ENCODE measurements at regions not wholly inside any gene's neighbourhood (a gene's known extent, or its start where the extent isn't known, plus 50 kb on each side); places are given as distances from the start of the nearest gene placed in this dataset.

DNA sequence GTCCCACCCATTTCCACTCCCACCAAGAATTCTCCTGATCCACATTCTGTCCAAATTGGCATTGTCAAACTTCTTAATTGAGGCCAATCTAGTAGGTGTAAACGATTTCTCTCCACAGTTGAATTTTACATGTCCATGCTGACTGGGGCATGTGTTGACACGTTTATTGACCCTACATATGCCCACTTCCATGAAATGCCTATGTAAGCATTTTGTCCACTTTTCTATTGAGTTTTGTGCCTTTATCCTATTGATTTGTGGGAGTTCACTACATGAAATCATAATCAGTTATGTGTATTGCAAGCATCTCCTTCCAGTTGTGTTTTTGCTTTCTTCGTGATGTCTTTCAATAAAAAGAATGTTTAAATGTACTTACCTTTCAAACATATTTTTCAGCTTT lies 141.7 kb upstream of the NSMCE3 start:
- TF ChIP-seq, protein P1, sequence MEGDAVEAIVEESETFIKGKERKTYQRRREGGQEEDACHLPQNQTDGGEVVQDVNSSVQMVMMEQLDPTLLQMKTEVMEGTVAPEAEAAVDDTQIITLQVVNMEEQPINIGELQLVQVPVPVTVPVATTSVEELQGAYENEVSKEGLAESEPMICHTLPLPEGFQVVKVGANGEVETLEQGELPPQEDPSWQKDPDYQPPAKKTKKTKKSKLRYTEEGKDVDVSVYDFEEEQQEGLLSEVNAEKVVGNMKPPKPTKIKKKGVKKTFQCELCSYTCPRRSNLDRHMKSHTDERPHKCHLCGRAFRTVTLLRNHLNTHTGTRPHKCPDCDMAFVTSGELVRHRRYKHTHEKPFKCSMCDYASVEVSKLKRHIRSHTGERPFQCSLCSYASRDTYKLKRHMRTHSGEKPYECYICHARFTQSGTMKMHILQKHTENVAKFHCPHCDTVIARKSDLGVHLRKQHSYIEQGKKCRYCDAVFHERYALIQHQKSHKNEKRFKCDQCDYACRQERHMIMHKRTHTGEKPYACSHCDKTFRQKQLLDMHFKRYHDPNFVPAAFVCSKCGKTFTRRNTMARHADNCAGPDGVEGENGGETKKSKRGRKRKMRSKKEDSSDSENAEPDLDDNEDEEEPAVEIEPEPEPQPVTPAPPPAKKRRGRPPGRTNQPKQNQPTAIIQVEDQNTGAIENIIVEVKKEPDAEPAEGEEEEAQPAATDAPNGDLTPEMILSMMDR (conservative IDR thresholded peaks at IDR 0.05; ENCODE audit: low read length) = no peak
- H3K4me3 ChIP-seq (ENCODE audit: low read length) = no peak overlapping the region
- DNase-seq (ENCODE audit: low read depth) = no peak

DNA sequence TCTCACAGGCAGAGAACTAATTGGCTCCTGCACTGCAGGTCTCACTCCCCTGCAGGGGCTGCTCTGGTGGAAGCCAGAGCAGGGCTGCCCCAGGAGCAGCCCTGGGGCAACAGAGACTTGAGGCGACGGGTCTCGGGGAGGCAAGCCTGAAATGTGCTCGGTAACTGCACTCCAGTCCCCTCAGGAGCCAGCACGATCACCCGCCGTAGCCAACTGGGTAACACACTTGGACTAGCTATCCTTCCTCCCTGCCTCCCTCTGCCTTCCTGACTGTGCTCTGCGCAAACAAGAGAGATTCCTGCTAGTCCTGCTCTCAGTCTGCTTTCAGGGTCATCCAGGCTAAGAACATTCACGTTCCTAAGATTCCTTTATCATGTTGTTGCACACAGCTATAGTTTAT lies 140.7 kb upstream of the NSMCE3 start:
- no peak overlapping the region for H3K4me3 ChIP-seq (ENCODE audit: low read length)
- DNase-seq (ENCODE audit: low read depth) = peak; percentile 4
- TF ChIP-seq, protein P1 (conservative IDR thresholded peaks at IDR 0.05; ENCODE audit: low read length) = no peak

DNA sequence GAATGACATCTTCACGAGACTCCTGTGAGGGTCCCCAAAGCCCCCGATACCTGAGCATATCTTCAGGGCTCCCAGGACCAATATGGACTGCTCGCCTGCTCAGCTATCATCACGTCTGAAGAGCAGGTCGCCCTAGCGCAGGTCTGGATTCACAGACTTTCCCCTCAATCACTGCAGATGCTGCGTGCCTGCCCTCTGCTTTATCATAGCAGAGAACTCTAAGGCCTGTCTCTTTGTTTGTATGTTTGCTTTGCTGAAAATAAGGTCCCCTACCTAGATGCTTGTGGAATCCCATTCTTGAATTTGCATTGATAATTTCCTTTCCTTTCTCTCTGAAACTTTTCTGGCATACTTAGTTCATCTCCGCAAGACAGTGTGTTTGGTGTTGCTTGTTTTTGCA lies 140.3 kb upstream of the NSMCE3 start:
- TF ChIP-seq, protein P1 (conservative IDR thresholded peaks at IDR 0.05; ENCODE audit: low read length) = no peak

DNA sequence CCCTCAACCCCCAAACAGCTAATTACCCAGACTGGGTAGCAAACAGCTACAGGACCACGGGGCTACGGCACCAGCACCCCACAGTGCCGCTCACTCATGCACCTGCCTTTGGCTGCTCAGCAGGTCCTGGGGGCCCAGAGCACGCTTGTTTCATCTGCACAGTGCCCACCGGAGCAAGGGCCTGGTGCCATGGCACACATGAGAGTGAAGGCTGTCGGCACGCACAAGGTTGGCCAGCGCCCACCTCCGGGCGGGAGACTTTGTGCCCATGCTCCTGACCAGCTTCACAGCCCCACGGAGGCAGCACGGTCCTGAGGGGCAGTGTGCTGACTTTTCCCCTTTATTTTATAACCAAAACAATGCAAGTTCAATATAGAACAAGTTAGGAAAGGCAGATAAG lies 135.9 kb upstream of the NSMCE3 start:
- DNase-seq (ENCODE audit: low read depth) = no peak
- TF ChIP-seq, protein P1 (conservative IDR thresholded peaks at IDR 0.05; ENCODE audit: low read length) = no peak

More for the DNA sequence above, 140.3 kb upstream of the NSMCE3 start:
- no peak for DNase-seq (ENCODE audit: low read depth)
- no peak overlapping the region for H3K4me3 ChIP-seq (ENCODE audit: low read length)

DNA sequence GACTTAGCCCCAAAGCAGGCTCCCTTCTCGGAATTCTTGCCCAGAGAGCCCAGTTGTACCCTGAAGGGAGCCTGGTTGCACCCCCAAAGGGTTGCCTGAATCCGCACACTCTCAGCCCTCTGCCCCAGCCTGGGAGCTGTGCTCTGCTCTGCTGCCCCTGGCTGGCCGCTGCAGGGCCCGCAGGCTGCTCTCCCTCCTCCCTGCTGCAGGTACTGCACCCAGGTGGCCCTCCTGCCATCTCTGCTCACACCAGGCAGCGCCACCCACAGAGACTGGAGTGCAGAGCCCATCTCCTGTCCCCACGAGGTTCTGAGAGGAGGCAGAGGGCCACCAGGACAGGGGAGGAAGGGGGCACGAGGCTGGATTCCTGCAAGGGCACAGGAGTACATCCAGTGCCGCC lies 134.2 kb upstream of the NSMCE3 start:
- no peak for DNase-seq (ENCODE audit: low read depth)
- no peak overlapping the region for H3K4me3 ChIP-seq (ENCODE audit: low read length)
- TF ChIP-seq, protein P1 (conservative IDR thresholded peaks at IDR 0.05; ENCODE audit: low read length) = no peak

More for the DNA sequence above, 135.9 kb upstream of the NSMCE3 start:
- no peak overlapping the region for H3K4me3 ChIP-seq (ENCODE audit: low read length)

DNA sequence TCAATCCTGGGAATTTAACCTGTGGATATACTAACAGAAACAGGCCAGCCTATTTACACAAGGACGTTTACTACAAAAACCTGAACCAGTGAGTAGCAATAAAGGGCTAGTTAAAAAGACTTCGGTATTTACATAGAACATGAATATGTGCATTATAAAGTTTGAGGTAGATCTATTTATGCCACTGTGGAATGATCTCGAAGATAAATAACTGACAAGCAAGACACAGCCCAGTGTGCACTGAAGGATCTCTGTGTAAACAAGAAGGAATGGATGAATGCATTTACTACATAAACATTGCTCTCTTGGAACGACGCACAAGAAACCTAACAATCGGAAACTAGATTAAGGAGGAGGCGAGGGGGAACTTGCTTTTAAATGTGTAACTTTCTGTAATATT lies 132.0 kb upstream of the NSMCE3 start:
- TF ChIP-seq, protein P1 (conservative IDR thresholded peaks at IDR 0.05; ENCODE audit: low read length) = no peak
- DNase-seq (ENCODE audit: low read depth) = no peak
- no peak overlapping the region for H3K4me3 ChIP-seq (ENCODE audit: low read length)

DNA sequence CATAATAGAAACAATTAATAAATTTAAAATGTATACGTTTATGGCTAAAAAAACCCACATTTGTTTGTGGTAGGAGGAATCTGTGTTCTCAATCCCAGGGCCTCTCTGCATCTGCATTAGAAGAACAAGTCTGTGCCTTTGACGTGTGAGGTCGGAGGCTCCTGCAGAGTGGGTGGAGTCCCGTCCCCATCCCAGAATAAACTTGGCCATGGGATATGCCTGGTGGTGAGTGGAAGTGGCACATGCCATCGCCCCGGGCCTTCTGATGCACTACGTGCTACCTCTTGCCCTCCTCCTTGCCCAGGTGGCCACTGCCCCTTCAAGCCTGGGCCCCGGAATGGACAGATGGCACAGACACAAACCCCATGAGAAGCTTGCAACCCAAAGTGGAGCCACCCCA lies 131.1 kb upstream of the NSMCE3 start:
- no peak for DNase-seq (ENCODE audit: low read depth)
- TF ChIP-seq, protein P1 (conservative IDR thresholded peaks at IDR 0.05; ENCODE audit: low read length) = no peak
- H3K4me3 ChIP-seq (ENCODE audit: low read length) = no peak overlapping the region

Measured in AG10803 (cell line).